ENCODE measurements at regions not wholly inside any gene's neighbourhood (a gene's known extent, or its start where the extent isn't known, plus 50 kb on each side); places are given as distances from the start of the nearest gene placed in this dataset.
"Not testable (repeated sequence)": the region's sequence is repeated elsewhere in the genome, so short reads cannot be mapped to it uniquely, and the experiment has no call there.

- DNase-seq = no peak
Measured at GRCh38 chrX:131595120-131595519, 51.2 kb downstream of the OR13H1 start.

- DNase-seq = no peak
Measured at GRCh38 chrX:131607792-131608369, 64.0 kb downstream of the OR13H1 start.

GRCh38 chrX:131609480-131609879 lies 65.6 kb downstream of the OR13H1 start:
- DNase-seq = no peak

- no peak for DNase-seq
Measured at GRCh38 chrX:131613260-131613659, 69.4 kb downstream of the OR13H1 start.

- no peak for DNase-seq
Measured at GRCh38 chrX:131614241-131614640, 70.4 kb downstream of the OR13H1 start.

- no peak for DNase-seq
Measured at GRCh38 chrX:131617182-131617581, 73.3 kb downstream of the OR13H1 start.

- no peak for DNase-seq
Measured at GRCh38 chrX:131621650-131622049, 77.8 kb downstream of the OR13H1 start.

- no peak for DNase-seq
Measured at GRCh38 chrX:131626681-131627296, 82.9 kb downstream of the OR13H1 start.

GRCh38 chrX:131630534-131630933 lies 86.7 kb downstream of the OR13H1 start:
- DNase-seq = no peak

- peak; percentile 31 for DNase-seq
Measured at GRCh38 chrX:131633285-131633917, 89.5 kb downstream of the OR13H1 start.

- DNase-seq = no peak
Measured at GRCh38 chrX:131634900-131635299, 91.0 kb downstream of the OR13H1 start.

- no peak for DNase-seq
Measured at GRCh38 chrX:131646106-131646505, 102.2 kb downstream of the OR13H1 start.

- DNase-seq = no peak
Measured at GRCh38 chrX:131649741-131650140, 105.9 kb downstream of the OR13H1 start.

- DNase-seq = no peak
Measured at GRCh38 chrX:131650637-131651410, 107.0 kb downstream of the OR13H1 start.

- DNase-seq = not testable (repeated sequence)
Measured at GRCh38 chrX:131663726-131664125, 119.9 kb downstream of the OR13H1 start.

GRCh38 chrX:131671735-131672134 lies 127.9 kb downstream of the OR13H1 start:
- no peak for DNase-seq

GRCh38 chrX:131675596-131676194 lies 131.8 kb downstream of the OR13H1 start:
- no peak for DNase-seq

- DNase-seq = peak; percentile 18
Measured at GRCh38 chrX:131677655-131678628, 134.1 kb downstream of the OR13H1 start.

- DNase-seq = not testable (repeated sequence)
Measured at GRCh38 chrX:131682735-131683134, 138.9 kb downstream of the OR13H1 start.

- no peak for DNase-seq
Measured at GRCh38 chrX:131693359-131693758, 149.5 kb downstream of the OR13H1 start.

GRCh38 chrX:131696989-131697388 lies 153.1 kb downstream of the OR13H1 start:
- DNase-seq = not testable (repeated sequence)

- no peak for DNase-seq
Measured at GRCh38 chrX:131703646-131704045, 159.8 kb downstream of the OR13H1 start.
